H1 (cell line): ENCODE measurements at regions not wholly inside any gene's neighbourhood (a gene's known extent, or its start where the extent isn't known, plus 50 kb on each side); places are given as distances from the start of the nearest gene placed in this dataset.

Experiments
- TF ChIP-seq, protein P1 (sequence below): fragments of 300-600 bp; sonication (generic); IDR thresholded peaks from 2 replicates; pipeline ENCODE4 v1.7.1; 2012; ENCODE audit warnings: low read length, moderate library complexity, mild to moderate bottlenecking, inconsistent platforms; ENCODE audit not compliant: insufficient replicate concordance

DNA sequence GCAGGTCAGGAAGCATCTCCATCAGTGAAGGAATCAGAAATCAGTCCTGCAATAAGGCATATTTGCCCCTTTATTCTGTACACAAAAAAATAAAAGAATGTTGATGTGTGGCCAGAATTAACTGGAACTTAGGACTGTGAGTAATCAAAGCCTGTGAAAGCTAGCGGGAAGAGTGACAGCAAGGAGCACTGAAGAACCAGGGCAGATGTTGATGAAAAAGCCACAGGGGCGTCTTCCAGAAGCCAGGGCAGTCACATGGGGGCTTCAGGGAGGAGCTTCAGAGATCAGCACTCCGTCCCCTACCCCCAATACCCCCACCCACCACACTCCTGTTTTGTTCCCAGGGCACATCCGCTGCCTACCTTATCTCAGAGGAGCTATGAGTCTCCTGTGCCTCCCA, 502.8 kb downstream of the AJAP1 start (continued):
- TF ChIP-seq, protein P1, sequence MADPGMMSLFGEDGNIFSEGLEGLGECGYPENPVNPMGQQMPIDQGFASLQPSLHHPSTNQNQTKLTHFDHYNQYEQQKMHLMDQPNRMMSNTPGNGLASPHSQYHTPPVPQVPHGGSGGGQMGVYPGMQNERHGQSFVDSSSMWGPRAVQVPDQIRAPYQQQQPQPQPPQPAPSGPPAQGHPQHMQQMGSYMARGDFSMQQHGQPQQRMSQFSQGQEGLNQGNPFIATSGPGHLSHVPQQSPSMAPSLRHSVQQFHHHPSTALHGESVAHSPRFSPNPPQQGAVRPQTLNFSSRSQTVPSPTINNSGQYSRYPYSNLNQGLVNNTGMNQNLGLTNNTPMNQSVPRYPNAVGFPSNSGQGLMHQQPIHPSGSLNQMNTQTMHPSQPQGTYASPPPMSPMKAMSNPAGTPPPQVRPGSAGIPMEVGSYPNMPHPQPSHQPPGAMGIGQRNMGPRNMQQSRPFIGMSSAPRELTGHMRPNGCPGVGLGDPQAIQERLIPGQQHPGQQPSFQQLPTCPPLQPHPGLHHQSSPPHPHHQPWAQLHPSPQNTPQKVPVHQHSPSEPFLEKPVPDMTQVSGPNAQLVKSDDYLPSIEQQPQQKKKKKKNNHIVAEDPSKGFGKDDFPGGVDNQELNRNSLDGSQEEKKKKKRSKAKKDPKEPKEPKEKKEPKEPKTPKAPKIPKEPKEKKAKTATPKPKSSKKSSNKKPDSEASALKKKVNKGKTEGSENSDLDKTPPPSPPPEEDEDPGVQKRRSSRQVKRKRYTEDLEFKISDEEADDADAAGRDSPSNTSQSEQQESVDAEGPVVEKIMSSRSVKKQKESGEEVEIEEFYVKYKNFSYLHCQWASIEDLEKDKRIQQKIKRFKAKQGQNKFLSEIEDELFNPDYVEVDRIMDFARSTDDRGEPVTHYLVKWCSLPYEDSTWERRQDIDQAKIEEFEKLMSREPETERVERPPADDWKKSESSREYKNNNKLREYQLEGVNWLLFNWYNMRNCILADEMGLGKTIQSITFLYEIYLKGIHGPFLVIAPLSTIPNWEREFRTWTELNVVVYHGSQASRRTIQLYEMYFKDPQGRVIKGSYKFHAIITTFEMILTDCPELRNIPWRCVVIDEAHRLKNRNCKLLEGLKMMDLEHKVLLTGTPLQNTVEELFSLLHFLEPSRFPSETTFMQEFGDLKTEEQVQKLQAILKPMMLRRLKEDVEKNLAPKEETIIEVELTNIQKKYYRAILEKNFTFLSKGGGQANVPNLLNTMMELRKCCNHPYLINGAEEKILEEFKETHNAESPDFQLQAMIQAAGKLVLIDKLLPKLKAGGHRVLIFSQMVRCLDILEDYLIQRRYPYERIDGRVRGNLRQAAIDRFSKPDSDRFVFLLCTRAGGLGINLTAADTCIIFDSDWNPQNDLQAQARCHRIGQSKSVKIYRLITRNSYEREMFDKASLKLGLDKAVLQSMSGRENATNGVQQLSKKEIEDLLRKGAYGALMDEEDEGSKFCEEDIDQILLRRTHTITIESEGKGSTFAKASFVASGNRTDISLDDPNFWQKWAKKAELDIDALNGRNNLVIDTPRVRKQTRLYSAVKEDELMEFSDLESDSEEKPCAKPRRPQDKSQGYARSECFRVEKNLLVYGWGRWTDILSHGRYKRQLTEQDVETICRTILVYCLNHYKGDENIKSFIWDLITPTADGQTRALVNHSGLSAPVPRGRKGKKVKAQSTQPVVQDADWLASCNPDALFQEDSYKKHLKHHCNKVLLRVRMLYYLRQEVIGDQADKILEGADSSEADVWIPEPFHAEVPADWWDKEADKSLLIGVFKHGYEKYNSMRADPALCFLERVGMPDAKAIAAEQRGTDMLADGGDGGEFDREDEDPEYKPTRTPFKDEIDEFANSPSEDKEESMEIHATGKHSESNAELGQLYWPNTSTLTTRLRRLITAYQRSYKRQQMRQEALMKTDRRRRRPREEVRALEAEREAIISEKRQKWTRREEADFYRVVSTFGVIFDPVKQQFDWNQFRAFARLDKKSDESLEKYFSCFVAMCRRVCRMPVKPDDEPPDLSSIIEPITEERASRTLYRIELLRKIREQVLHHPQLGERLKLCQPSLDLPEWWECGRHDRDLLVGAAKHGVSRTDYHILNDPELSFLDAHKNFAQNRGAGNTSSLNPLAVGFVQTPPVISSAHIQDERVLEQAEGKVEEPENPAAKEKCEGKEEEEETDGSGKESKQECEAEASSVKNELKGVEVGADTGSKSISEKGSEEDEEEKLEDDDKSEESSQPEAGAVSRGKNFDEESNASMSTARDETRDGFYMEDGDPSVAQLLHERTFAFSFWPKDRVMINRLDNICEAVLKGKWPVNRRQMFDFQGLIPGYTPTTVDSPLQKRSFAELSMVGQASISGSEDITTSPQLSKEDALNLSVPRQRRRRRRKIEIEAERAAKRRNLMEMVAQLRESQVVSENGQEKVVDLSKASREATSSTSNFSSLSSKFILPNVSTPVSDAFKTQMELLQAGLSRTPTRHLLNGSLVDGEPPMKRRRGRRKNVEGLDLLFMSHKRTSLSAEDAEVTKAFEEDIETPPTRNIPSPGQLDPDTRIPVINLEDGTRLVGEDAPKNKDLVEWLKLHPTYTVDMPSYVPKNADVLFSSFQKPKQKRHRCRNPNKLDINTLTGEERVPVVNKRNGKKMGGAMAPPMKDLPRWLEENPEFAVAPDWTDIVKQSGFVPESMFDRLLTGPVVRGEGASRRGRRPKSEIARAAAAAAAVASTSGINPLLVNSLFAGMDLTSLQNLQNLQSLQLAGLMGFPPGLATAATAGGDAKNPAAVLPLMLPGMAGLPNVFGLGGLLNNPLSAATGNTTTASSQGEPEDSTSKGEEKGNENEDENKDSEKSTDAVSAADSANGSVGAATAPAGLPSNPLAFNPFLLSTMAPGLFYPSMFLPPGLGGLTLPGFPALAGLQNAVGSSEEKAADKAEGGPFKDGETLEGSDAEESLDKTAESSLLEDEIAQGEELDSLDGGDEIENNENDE = no peak
